ENCODE measurements at regions not wholly inside any gene's neighbourhood (a gene's known extent, or its start where the extent isn't known, plus 50 kb on each side); places are given as distances from the start of the nearest gene placed in this dataset. TPM values are rescaled to one million over a fixed set of nuclear protein-coding genes. Genes with fewer than 3 reads are reported as not detected.
"Not testable (repeated sequence)": the region's sequence is repeated elsewhere in the genome, so short reads cannot be mapped to it uniquely, and the experiment has no call there.

GRCh38 chr1:223899775-223900174 lies 54.0 kb upstream of the TP53BP2 start:
- DNase-seq (ENCODE audit: extremely low spot score); H3K4me1 ChIP-seq (ENCODE audit: insufficient read depth); H3K4me3 ChIP-seq (ENCODE audit: low read depth, low read length); H3K36me3 ChIP-seq (ENCODE audit: insufficient read depth); H3K27ac ChIP-seq (ENCODE audit: low read depth): not testable (repeated sequence)
- WGBS, result 48% methylated on average over 6 of the region's 6 CpGs

GRCh38 chr1:223897097-223897496 lies 51.4 kb upstream of the TP53BP2 start:
- H3K4me3 ChIP-seq (ENCODE audit: low read depth, low read length); H3K27ac ChIP-seq (ENCODE audit: low read depth); H3K4me1 ChIP-seq (ENCODE audit: insufficient read depth); DNase-seq (ENCODE audit: extremely low spot score); H3K36me3 ChIP-seq (ENCODE audit: insufficient read depth): not testable (repeated sequence)
- 85% methylated on average over 4 of the region's 4 CpGs for WGBS

GRCh38 chr1:223895950-223896349 lies 50.2 kb upstream of the TP53BP2 start:
- H3K4me1 ChIP-seq (ENCODE audit: insufficient read depth); H3K4me3 ChIP-seq (ENCODE audit: low read depth, low read length); H3K27ac ChIP-seq (ENCODE audit: low read depth); H3K36me3 ChIP-seq (ENCODE audit: insufficient read depth); DNase-seq (ENCODE audit: extremely low spot score): not testable (repeated sequence)
- whole genome bisulfite sequencing, result 88% methylated on average over 7 of the region's 7 CpGs

Small RNAs in the stretch of these regions (small RNA-seq; reads per million reads assigned to genes)
- not detected for gene RNU6-1319P

Data from urinary bladder (tissue), 4 donors.